ENCODE measurements at regions not wholly inside any gene's neighbourhood (a gene's known extent, or its start where the extent isn't known, plus 50 kb on each side); places are given as distances from the start of the nearest gene placed in this dataset.

- H3K36me3 ChIP-seq (replicated peaks) = no peaks in the 10 kb centered on the region
- in situ Hi-C loops (cut with HindIII; ENCODE audit: low pct_ligation_motif_present, low sequenced_read_pairs) = no loop called here
- no peak overlapping the region for H3K27ac ChIP-seq
- no peaks in the 10 kb centered on the region for H3K27me3 ChIP-seq (replicated peaks)
- TF ChIP-seq, protein P1, sequence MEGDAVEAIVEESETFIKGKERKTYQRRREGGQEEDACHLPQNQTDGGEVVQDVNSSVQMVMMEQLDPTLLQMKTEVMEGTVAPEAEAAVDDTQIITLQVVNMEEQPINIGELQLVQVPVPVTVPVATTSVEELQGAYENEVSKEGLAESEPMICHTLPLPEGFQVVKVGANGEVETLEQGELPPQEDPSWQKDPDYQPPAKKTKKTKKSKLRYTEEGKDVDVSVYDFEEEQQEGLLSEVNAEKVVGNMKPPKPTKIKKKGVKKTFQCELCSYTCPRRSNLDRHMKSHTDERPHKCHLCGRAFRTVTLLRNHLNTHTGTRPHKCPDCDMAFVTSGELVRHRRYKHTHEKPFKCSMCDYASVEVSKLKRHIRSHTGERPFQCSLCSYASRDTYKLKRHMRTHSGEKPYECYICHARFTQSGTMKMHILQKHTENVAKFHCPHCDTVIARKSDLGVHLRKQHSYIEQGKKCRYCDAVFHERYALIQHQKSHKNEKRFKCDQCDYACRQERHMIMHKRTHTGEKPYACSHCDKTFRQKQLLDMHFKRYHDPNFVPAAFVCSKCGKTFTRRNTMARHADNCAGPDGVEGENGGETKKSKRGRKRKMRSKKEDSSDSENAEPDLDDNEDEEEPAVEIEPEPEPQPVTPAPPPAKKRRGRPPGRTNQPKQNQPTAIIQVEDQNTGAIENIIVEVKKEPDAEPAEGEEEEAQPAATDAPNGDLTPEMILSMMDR (IDR thresholded peaks at IDR 0.05; ENCODE audit: low read depth, low read length, missing control alignments) = no peak
- DNase-seq = no peak
- H3K4me3 ChIP-seq (ENCODE audit: low read depth, low read length) = no peak overlapping the region
Observed at GRCh38 chr15:98277602-98278001, 317.1 kb downstream of the ARRDC4 start.

DNA sequence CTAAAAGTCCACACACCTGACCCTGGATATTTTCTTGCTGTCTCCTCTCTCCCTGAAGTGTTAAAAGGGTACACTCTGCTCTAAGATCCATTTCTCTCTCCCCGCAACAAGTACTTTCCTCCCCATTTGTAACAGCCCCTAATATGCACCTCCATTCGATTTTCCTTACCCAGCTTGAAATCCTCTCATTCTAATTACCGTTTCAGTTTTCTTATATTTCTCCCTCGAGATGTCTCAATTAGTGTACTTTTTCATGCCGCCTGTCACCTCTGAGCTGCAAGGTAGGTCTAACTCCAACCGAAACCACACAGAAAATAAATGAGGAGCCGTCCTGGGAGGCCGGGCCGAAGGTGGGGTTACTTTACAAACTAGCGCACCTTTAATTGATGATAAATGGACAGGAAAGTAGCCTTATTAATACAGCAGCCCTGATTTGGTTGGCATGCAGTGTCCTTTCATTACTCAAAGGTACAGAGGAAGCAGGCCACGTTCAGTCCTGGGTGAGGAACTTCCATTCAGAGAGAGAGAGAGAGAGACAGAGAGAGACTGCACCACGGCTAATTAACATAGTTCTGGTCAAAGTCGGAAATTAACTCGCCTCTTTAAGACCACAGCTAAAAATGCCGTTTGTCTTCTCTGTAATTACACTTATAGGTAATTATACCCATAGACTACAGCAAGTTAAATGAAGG, 319.9 kb downstream of the ARRDC4 start:
- TF ChIP-seq, protein P1 (IDR thresholded peaks at IDR 0.05; ENCODE audit: low read depth, low read length, missing control alignments) = no peak
- no peak for DNase-seq
- no peak overlapping the region for H3K4me3 ChIP-seq (ENCODE audit: low read depth, low read length)
- H3K27me3 ChIP-seq (replicated peaks) = no peaks in the 10 kb centered on the region
- no peak overlapping the region for H3K27ac ChIP-seq
- in situ Hi-C loops (cut with HindIII; ENCODE audit: low pct_ligation_motif_present, low sequenced_read_pairs) = no loop called here
- H3K36me3 ChIP-seq (replicated peaks) = no peaks in the 10 kb centered on the region

DNA sequence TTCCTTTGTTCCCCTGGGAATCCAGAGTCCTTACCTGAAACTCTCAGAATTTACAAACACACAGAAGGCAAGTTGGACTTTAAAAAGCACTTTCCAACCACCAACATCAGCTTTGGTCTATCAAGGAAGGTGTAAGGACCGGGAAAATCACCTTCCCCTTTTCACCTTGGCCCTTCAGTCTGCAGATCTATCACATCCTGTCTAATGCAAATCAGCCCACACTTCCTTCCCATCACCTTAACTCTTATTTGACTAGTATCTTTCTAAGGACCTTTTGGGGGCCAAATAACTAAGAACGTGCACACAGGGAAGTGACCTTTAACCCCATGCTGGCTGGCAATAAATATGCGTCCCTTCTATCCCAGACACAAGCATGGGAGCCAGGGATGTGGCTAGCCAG, 320.6 kb downstream of the ARRDC4 start:
- TF ChIP-seq, protein P1 (IDR thresholded peaks at IDR 0.05; ENCODE audit: low read depth, low read length, missing control alignments) = no peak
- in situ Hi-C loops (cut with HindIII; ENCODE audit: low pct_ligation_motif_present, low sequenced_read_pairs) = no loop called here
- H3K4me3 ChIP-seq (ENCODE audit: low read depth, low read length) = no peak overlapping the region
- H3K36me3 ChIP-seq (replicated peaks) = no peaks in the 10 kb centered on the region
- DNase-seq = no peak
- no peaks in the 10 kb centered on the region for H3K27me3 ChIP-seq (replicated peaks)
- no peak overlapping the region for H3K27ac ChIP-seq

GRCh38 chr15:98282656-98283332, 322.3 kb downstream of the ARRDC4 start:
- in situ Hi-C loops (cut with HindIII; ENCODE audit: low pct_ligation_motif_present, low sequenced_read_pairs) = no loop called here
- no peak overlapping the region for H3K4me3 ChIP-seq (ENCODE audit: low read depth, low read length)
- TF ChIP-seq, protein P1 (IDR thresholded peaks at IDR 0.05; ENCODE audit: low read depth, low read length, missing control alignments) = no peak
- no peaks in the 10 kb centered on the region for H3K27me3 ChIP-seq (replicated peaks)
- no peak for DNase-seq
- H3K27ac ChIP-seq = no peak overlapping the region
- no peaks in the 10 kb centered on the region for H3K36me3 ChIP-seq (replicated peaks)

DNA sequence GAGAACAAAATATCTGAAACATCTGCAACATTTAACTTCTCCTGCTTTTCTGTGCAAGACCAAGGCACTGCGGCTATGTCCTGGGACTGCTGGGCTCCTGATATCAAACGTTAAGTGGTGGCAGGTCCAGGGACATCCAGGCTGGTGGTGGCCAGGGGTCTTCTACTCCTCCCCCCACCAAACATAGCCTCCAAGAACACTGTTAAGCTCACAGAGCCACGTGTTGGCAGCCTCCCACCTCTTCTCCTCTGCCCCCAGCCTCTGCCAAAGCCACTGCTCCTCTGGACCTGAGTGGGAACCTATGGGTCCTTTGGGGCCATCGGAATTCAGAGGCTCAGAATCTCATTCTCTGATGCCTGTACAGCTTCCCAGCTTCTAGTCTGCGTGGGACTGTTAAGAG, 325.7 kb downstream of the ARRDC4 start:
- TF ChIP-seq, protein P1 (IDR thresholded peaks at IDR 0.05; ENCODE audit: low read depth, low read length, missing control alignments) = no peak
- Histone ChIP-seq H3K4me3 (ENCODE audit: low read depth, low read length) (no peak overlapping the region), H3K27ac (no peak overlapping the region), H3K36me3 (replicated peaks) (no peaks in the 10 kb centered on the region), H3K27me3 (replicated peaks) (no peaks in the 10 kb centered on the region)
- DNase-seq = no peak
- in situ Hi-C loops (cut with HindIII; ENCODE audit: low pct_ligation_motif_present, low sequenced_read_pairs) = no loop called here
